Omental fat pad (tissue), 3 donors: ENCODE measurements at regions not wholly inside any gene's neighbourhood (a gene's known extent, or its start where the extent isn't known, plus 50 kb on each side); places are given as distances from the start of the nearest gene placed in this dataset.

Experiments
- ATAC-seq: fragments of 150-250 bp; one replicate; pipeline ENCODE4 v1.9.1; 2016; ENCODE audit warnings: mild to moderate bottlenecking, moderate library complexity; ENCODE audit not compliant: low FRiP score
- DNase-seq: peaks from one replicate; pipeline ENCODE4 v3.0.0-alpha.2; 2019; ENCODE audit warnings: low spot score
- TF ChIP-seq, protein P1 (sequence below), 3 donors: fragments of 450-650 bp; IDR thresholded peaks; one replicate each; pipeline ENCODE4 v1.5.1; 2016 to 2017; ENCODE audit warnings: antibody characterized with exemption in 3 of 3, mild to moderate bottlenecking in 3 of 3, moderate library complexity in 2 of 3

DNA sequence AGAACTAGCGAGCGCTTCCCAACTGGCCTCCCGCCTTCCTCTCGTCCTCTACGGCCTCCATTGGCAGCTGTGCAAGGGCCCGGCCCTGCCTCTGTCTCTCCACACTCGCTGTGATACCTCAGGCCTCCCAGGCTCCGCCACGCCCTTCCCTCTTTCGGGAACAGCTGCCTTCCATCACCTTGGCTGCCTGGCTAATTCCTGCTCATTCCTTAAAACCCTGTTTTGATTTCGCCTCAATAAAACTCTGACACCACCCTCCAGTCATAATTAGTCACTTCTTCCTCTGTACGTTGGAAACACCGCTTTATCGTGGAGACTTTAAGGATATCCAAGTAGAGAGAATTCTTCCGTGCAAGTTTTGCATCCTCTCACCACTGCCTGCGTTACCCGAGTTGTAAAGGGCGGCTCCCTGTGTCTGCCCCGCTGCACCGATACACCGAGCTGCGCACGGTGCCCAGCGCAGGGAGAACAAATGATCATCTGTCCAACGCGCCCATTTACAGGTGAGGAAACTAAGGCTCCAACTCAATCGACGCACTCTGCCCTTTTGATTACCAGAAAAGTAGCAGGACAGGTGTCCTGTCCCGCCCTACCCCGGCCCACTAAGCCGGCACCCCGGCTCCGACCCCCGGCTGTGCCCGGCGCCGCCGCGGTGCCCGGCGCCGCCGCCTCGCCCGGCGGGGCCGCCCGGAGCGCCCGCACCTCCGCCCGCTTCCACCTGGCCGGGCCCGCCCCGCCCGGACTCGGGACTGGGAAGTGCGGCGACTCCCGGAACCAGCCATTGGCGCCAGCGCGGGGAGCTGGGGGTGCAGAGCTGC, 139.7 kb downstream of the SEC14L1 start:
- TF ChIP-seq, protein P1, sequence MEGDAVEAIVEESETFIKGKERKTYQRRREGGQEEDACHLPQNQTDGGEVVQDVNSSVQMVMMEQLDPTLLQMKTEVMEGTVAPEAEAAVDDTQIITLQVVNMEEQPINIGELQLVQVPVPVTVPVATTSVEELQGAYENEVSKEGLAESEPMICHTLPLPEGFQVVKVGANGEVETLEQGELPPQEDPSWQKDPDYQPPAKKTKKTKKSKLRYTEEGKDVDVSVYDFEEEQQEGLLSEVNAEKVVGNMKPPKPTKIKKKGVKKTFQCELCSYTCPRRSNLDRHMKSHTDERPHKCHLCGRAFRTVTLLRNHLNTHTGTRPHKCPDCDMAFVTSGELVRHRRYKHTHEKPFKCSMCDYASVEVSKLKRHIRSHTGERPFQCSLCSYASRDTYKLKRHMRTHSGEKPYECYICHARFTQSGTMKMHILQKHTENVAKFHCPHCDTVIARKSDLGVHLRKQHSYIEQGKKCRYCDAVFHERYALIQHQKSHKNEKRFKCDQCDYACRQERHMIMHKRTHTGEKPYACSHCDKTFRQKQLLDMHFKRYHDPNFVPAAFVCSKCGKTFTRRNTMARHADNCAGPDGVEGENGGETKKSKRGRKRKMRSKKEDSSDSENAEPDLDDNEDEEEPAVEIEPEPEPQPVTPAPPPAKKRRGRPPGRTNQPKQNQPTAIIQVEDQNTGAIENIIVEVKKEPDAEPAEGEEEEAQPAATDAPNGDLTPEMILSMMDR (IDR thresholded peaks at IDR 0.05), result no peak
- ATAC-seq (peak; percentile 30), DNase-seq (no peak)

DNA sequence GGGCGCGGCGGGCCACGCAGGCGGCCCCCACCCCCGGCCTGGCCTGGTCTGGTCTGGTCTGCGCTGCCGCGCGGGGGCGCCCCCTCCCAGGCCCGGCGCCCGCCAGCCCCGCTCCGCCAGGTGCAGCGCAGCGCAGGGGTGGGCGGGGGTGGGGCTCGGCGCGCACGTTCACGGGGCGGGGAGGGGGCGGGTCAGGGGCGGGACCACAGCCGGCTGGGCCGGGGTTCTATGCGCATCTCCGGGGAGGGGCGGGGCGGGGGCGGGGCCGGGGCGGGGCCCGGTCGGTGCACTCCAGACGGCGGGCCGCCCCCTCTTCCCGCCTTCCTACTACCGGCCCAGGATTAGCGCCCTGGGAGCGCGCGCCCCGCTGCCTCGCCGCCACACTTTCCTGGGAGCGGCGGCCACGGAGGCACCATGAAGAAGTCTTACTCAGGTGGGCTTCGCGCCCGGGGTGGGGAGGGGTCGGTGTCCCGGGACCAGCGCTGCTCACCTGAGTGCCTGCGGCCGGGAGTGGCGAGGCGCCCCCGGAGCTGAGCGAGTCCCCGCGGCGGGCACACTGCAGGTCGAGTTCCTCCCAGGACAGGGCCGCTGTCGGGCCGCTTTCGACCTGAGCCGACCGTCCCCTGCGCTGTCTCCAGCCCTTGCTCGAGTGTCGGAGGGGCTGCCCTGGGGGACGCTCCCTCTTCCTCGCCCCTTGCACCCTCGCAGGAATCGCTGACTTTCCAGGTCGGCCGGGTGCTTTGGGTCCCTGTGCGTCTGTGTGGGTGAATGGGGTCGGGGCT, 140.5 kb downstream of the SEC14L1 start:
- peak; percentile 74 for ATAC-seq
- DNase-seq, result no peak

DNA sequence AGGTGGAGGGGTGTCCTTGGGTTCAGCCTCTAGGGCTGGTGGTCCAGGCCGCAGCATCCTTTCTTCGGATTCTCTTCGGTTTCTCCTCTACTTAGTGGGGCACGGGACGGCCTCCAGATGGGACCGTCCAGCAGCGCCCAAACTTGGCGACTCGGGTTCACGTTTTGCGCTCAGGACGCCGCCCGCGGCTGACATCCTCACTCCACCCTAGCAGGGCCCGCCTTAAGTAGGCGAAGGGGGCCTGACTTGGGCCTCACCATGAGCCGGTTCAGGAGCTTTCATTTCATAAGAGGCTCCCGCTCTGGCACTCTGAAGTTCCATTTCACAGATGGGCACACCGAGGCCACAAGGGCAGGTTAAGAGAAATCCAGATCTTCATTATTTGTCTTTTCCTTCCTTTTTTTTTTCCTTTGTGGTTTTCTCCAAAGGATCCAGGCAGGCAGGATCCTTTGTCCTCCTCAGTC, 141.2 kb downstream of the SEC14L1 start:
- TF ChIP-seq, protein P1 (IDR thresholded peaks at IDR 0.05), result no peak
- ATAC-seq (no peak), DNase-seq (no peak)

More for the DNA sequence above, 140.5 kb downstream of the SEC14L1 start:
- TF ChIP-seq, protein P1 (IDR thresholded peaks at IDR 0.05), result no peak

GRCh38 chr17:77282524-77283515, 142.1 kb downstream of the SEC14L1 start:
- TF ChIP-seq, protein P1 (IDR thresholded peaks at IDR 0.05), result no peak
- ATAC-seq, result no peak
- DNase-seq, result no peak

DNA sequence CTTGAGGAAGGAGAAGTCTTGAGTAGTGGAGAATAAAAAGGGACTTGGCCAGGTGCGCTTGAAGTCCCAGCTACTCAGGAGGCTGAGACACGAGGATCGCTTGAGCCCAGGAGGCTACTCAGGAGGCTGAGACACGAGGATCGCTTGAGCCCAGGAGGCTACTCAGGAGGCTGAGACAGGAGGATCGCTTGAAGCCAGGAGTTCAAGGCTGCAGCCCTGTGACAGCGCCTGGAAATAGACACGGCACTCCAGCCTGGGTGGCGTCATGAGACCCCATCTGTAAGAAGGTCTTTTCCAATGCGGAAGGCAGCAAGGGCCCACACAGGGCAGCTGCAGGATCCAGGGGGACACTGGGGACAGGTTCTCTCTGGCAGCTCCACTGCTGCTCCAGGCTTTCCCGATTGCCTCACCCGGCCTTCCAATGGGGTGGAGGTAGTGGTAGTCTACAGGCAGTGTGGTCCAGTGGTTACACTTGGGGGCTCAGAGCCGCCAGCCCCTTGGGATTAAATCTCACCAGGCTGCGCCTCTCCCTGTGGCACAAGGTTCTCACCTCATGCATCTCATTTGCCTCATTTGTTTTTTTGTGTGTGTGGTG, 143.4 kb downstream of the SEC14L1 start:
- DNase-seq (no peak), ATAC-seq (no peak)
- TF ChIP-seq, protein P1 (IDR thresholded peaks at IDR 0.05), result no peak
